ENCODE measurements at regions not wholly inside any gene's neighbourhood (a gene's known extent, or its start where the extent isn't known, plus 50 kb on each side); places are given as distances from the start of the nearest gene placed in this dataset.

DNA sequence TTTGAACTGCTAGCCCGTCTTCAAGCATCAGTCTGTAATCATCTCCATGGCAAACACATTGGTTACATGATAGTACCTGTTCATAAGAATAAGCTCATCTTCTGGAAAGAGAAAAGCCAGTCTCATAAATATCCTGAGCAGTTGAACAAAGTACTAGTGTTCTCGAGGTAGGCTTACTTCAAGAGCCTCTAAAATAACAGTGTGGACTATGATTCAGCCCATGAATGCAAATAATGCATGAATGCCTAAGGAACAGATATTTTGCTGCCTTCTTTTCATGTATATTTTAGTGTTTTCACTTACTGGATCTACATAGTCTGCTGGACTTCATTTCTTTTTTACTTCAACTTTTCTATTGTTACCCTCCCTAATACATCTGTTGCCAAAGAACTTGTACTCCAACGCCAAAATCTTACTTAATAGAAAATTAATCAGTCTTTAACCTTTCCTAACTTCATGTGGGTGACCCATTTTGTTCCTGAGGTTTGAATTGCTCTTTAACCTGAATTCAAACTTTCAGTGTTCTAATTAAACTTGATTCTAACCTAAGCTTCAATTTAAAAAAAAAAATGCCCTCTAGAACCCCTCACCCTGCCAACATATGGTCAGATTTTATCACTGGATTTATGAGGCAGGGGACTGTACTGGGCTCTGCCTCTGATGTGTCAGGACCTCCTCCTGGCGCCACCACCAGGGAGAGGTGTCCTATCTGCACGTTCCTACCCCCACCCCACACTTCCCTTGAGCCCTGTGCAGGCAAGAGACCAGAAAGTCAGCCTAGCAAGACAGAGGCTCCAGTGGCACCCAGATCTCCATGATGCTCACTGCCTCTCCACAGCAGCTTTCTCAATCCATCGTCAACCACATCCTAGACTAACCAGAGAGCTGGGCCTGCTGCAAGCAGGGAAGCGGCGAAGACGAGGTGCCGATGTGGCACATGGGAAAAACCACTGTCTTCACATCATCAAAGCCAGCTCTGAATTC, 264.7 kb upstream of the ID2 start:
- TF ChIP-seq EZH2 (IDR thresholded peaks at IDR 0.05; ENCODE audit: insufficient read depth, poor library complexity, severe bottlenecking) (no peak), EZH2phosphoT487 (IDR thresholded peaks at IDR 0.05; ENCODE audit: insufficient read depth, low read depth) (no peak)

Measured in GM23248 (cell line).